ENCODE measurements at regions not wholly inside any gene's neighbourhood (a gene's known extent, or its start where the extent isn't known, plus 50 kb on each side); places are given as distances from the start of the nearest gene placed in this dataset.

- no peak for DNase-seq
Observed at GRCh38 chr10:113420733-113421675, 131.8 kb upstream of the HABP2 start.

- DNase-seq: no peak
Observed at GRCh38 chr10:113422371-113422770, 130.5 kb upstream of the HABP2 start.

GRCh38 chr10:113423981-113424721 lies 128.7 kb upstream of the HABP2 start:
- no peak for DNase-seq

DNA sequence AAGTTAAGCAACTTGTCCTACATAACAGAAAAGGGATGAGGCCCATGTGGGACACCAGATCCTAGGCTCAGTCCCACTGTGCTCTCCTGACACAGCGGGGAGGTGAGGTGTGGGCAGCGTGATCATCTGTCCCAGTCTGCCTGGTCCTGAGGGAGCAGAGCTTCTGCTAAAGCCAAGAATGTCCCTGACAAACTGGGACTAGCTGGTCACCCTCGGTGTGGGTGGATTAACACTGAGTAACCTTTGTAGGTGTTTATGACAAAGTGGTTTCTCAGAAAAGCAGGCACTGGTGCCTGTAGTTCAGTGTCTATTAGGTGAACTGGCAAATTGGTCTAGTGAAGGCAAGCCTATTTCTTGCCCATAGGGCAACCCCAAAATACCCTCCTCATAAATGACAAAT lies 127.8 kb upstream of the HABP2 start:
- DNase-seq: no peak

DNA sequence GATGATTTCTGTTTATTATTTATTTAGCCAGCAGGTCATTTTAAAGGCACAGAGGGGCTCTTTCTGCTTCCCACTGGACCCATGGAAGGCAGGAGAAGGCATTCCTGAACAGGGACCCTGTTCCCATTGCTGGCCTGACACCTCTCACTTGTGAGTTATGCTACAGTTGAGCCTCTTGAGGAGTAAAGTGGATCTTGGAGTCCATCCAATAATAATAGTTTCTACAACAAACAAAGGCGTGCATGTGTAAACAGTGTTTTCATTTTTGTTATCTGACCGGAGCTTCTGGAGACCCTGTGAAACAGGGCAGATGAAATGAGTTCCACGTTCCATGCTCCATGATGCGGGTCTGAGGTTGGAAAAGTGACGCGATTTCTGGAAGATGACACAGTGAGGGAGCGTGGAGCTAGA lies 127.3 kb upstream of the HABP2 start:
- no peak for DNase-seq

GRCh38 chr10:113426181-113426877 lies 126.5 kb upstream of the HABP2 start:
- no peak for DNase-seq

- DNase-seq: no peak
Observed at GRCh38 chr10:113427236-113427735, 125.6 kb upstream of the HABP2 start.

GRCh38 chr10:113427811-113428558 lies 124.9 kb upstream of the HABP2 start:
- DNase-seq: no peak

DNA sequence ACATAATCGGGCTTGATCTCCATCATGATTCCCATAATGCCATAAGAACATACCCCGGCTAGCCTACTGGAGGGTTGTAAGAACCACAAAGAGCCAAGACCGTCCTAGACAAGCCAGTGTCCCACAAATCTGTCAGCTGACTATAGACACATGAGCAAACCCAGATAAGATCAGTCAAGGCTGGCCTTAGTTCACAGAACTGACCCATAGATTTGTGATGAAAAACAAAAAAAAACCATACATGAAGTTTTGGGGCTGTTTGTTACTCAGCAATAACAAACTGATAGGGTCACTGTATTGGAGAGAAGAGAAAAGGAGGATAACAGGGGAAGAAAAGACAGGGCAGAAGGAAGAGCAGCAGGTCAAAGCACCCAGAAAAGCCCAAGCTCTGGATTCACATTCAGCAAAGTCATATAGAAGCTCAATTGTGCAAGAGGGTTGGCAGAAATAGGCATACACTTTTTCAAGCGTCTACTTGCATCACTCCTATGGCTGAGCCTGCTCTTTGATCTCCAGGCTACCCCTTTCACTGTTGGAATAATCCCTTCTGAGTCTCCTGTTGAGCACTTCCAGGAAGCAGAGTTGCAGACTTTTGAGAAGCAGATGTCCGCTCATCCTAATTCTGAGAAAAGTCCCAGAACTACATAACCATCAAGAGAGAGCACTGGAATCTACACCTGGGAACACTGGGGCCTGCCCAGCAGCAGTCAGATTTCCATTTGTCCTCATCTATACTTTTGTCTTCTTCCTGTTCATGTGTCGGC lies 122.0 kb upstream of the HABP2 start:
- no peak for DNase-seq

DNA sequence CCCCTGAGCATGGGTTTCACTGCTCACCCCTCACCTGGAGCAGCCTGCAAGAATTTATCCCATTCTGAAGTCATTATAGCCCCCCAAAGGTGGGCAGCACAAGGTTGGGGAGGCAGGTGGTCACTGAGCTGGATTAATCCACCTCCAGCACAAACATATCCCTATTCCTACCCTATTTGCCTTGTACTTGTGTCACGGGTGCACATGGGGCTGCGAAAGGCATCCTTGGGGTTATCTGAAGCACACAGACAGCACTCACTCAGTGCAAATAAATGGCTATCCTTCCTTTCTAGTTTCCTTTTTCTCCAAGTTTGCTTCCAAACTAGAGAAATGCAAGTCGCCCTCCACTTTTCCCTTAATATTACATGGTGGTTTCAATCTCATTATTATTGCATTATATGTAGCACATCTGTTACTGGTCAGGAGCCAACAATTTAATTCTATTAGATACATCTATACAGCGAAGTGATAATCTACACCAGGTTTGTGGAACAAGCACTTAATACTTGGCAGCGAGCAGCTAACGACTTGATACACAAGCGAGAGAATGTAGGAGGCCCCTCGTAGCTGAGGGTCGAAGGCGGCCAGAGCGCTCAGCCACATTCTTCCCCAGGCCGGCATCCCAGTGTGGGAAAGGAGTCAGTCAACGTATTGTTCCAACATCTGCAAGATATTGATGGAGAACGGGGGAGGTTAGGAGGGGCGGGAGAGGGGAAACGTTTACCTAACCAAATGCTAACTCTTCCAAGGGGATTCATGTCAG lies 121.3 kb upstream of the HABP2 start:
- DNase-seq: no peak

- no peak for DNase-seq
Observed at GRCh38 chr10:113433711-113434110, 119.1 kb upstream of the HABP2 start.

DNA sequence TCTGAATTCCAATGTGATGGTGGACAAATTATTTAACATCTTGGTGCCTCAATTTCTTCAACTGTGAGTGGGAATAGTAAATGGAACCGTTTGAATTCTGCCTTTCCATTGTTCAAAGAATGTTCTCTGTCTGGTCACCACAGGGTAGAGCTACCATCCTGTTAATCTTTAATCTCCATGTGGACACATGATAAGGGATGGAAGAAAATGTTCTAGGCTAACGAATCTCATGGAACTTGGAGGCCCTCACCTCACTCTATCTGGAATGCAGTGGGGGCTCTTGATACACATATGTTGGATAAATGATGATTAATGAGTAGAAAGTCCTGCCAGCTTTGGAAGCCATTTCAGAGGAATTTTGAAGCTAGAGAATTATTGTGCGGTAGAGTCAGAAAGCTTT lies 118.5 kb upstream of the HABP2 start:
- no peak for DNase-seq

DNA sequence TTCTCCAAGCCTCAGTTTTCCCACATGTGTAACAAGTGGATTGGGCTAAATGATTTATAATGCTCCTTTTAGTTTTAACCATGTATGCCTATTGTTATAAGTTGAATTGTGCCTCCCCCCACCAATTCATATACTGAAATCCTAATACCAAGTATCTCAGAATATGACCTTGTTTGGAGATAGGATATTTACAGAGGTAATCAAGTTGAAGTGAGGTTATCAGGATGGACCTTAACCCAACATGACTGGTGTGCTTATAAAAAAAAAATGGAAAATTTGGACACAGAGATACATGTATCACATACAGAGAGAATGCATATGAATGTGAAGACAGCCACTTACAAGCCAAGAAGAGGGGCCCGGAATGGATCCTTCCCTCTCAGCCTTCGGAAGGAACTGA lies 117.9 kb upstream of the HABP2 start:
- no peak for DNase-seq

DNA sequence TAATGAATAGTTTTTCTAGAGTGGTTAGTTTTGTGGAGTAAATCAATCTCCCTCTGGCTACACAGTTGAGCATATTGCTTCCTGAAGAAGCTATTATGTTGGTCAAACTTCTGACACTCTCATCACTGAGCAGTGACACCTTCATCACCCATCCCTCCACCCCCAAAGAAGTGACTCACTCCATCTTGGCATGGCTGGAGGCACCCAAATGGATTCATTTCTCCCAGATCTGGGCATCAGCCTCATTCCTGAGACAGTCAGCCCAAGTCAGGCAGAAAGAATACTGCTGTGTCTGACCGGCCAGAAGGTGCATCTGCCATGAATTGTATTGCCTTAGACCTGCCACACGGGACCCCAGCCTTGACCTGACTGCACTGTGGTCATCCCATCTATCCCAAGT lies 117.0 kb upstream of the HABP2 start:
- DNase-seq: no peak

- DNase-seq: no peak
Observed at GRCh38 chr10:113436851-113437250, 116.0 kb upstream of the HABP2 start.

GRCh38 chr10:113438652-113439051 lies 114.2 kb upstream of the HABP2 start:
- DNase-seq: no peak

- DNase-seq: no peak
Observed at GRCh38 chr10:113441220-113441619, 111.6 kb upstream of the HABP2 start.

- no peak for DNase-seq
Observed at GRCh38 chr10:113441686-113442270, 111.1 kb upstream of the HABP2 start.

DNA sequence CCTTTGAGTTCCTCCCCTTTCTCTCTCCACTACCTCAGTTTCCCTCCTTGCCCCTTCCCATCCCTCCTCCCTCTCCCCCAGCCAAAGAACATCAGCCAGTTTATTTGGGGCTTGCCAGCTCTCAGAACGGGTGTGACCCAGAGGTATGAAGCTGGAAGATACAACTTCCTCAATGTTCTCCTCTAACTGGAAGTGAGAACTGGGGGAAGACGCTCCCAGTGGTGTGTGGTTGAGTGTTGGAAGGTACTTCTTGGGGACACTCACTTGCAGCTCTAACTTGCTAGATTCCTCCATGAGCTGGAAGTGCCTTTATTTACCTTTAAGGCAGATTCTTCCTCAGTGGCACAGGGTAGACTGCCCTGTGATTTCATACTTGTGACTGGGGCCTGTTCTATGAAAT lies 110.5 kb upstream of the HABP2 start:
- no peak for DNase-seq

- no peak for DNase-seq
Observed at GRCh38 chr10:113443141-113443925, 109.5 kb upstream of the HABP2 start.
